SK-N-SH (cell line): ENCODE measurements at regions not wholly inside any gene's neighbourhood (a gene's known extent, or its start where the extent isn't known, plus 50 kb on each side); places are given as distances from the start of the nearest gene placed in this dataset.
A peak's percentile ranks its signal among the peaks of the same experiment; 100 is the strongest.

Source experiments
- CTCF ChIA-PET: fragments of 300-600, 350-600 bp; formaldehyde crosslinking; extraction: SDS; loops from one replicate; lab custom pipeline; 2021; lab: Yijun Ruan, JAX
- POLR2A ChIA-PET: fragments of 350-600 bp; sonication (Branson Sonifier 250); formaldehyde crosslinking; extraction: SDS; loops from one replicate; lab custom pipeline; 2020; ENCODE audit warnings: antibody characterized with exemption, inconsistent platforms; lab: Yijun Ruan, JAX
- DNase-seq: peaks from one replicate; pipeline ENCODE4 v3.0.0; 2012
- H2AFZ ChIP-seq: fragments of 200-600 bp; sonication (generic); 2 replicates; pipeline ENCODE4 v1.8.1; 2016; ENCODE audit warnings: antibody characterized with exemption, mild to moderate bottlenecking, low read depth
- H3F3A ChIP-seq: fragments of 200-600 bp; sonication (generic); replicated peaks from 2 replicates; pipeline ENCODE3; 2016; ENCODE audit warnings: antibody characterized with exemption, mild to moderate bottlenecking; ENCODE audit not compliant: insufficient read depth
- H3K27ac ChIP-seq, 2 experiments: fragments of 200-500 bp in 1 of 2; fragments of 200-600 bp in 1 of 2; sonication (Bioruptor generic) in 1 of 2; sonication (generic), shearing (Covaris generic) in 1 of 2; 2 replicates each; pipeline versions ENCODE4 v1.5.1 to v1.6.1; 2014 to 2016; ENCODE audit warnings: low read depth in 2 of 2, inconsistent platforms in 1 of 2, low read length in 1 of 2, mild to moderate bottlenecking in 1 of 2, mixed read lengths in 1 of 2
- H3K27me3 ChIP-seq: fragments of 200-600 bp; sonication (generic), shearing (Covaris generic); 2 replicates; pipeline ENCODE4 v1.6.1; 2016; ENCODE audit warnings: mixed run types; ENCODE audit not compliant: insufficient read depth
- H3K36me3 ChIP-seq, 2 experiments: fragments of 200-500 bp in 1 of 2; fragments of 200-600 bp in 1 of 2; sonication (Bioruptor generic) in 1 of 2; sonication (generic) in 1 of 2; replicated peaks in 1 of 2; 2 replicates each; pipeline versions ENCODE3 to v1.5.1; 2014 to 2016; ENCODE audit warnings: low read length in 1 of 2, mild to moderate bottlenecking in 1 of 2; ENCODE audit not compliant: insufficient read depth in 2 of 2, control insufficient read depth in 1 of 2
- H3K4me1 ChIP-seq, 2 experiments: fragments of 200-500 bp in 1 of 2; fragments of 200-600 bp in 1 of 2; sonication (Bioruptor generic) in 1 of 2; sonication (generic), shearing (Covaris generic) in 1 of 2; 2 replicates each; pipeline versions ENCODE4 v1.5.1 to v1.6.1; 2014 to 2016; ENCODE audit warnings: low read depth in 1 of 2, low read length in 1 of 2, mixed run types in 1 of 2; ENCODE audit not compliant: insufficient read depth in 2 of 2, control insufficient read depth in 1 of 2
- H3K4me2 ChIP-seq: fragments of 200-600 bp; sonication (generic), shearing (Covaris generic); 2 replicates; pipeline ENCODE4 v1.6.1; 2017; ENCODE audit warnings: mixed run types
- H3K4me3 ChIP-seq, 2 experiments: fragments of 200-500 bp in 1 of 2; fragments of 200-600 bp in 1 of 2; sonication (Bioruptor generic) in 1 of 2; sonication (generic), shearing (Covaris generic) in 1 of 2; 2 replicates each; pipeline versions ENCODE4 v1.5.1 to v1.8.1; 2014 to 2016; ENCODE audit warnings: low read depth in 2 of 2, inconsistent platforms in 1 of 2, low read length in 1 of 2, mild to moderate bottlenecking in 1 of 2, mixed read lengths in 1 of 2, moderate library complexity in 1 of 2
- H3K79me2 ChIP-seq: fragments of 200-600 bp; sonication (generic); 2 replicates; pipeline ENCODE4 v1.8.1; 2017; ENCODE audit warnings: mild to moderate bottlenecking; ENCODE audit not compliant: insufficient read depth
- H3K9ac ChIP-seq: fragments of 200-600 bp; sonication (generic); 2 replicates; pipeline ENCODE4 v1.6.1; 2017; ENCODE audit warnings: mixed run types
- H3K9me2 ChIP-seq: fragments of 200-600 bp; sonication (generic); 2 replicates; pipeline ENCODE4 v1.6.1; 2017; ENCODE audit warnings: mixed run types
- H3K9me3 ChIP-seq: fragments of 200-600 bp; sonication (generic); 2 replicates; pipeline ENCODE4 v1.6.1; 2017; ENCODE audit warnings: mixed run types, mild to moderate bottlenecking, moderate library complexity
- H4K20me1 ChIP-seq: fragments of 200-600 bp; sonication (generic); 2 replicates; pipeline ENCODE4 v1.6.1; 2017; ENCODE audit warnings: mild to moderate bottlenecking, mixed run types; ENCODE audit not compliant: insufficient read depth
- CTCF ChIP-seq: fragments of 200-600 bp; sonication (generic); IDR thresholded peaks from 2 replicates; pipeline ENCODE4 v1.6.1; 2017; ENCODE audit warnings: antibody characterized with exemption, mild to moderate bottlenecking, moderate library complexity
- EP300 ChIP-seq, 2 experiments: IDR thresholded peaks; 2 replicates each; pipeline versions ENCODE4 v1.4.0 to v1.6.1; 2012; ENCODE audit warnings: borderline replicate concordance in 1 of 2, low read depth in 1 of 2, low read length in 1 of 2
- EZH2phosphoT487 ChIP-seq: fragments of 200-600 bp; sonication (generic); IDR thresholded peaks from 2 replicates; pipeline ENCODE4 v1.6.1; 2017; ENCODE audit warnings: low read depth, mixed run types, mild to moderate bottlenecking, antibody characterized with exemption, moderate library complexity, borderline replicate concordance
- GABPA ChIP-seq: IDR thresholded peaks from 2 replicates; pipeline ENCODE4 v1.4.0; 2012; ENCODE audit warnings: low read depth, mild to moderate bottlenecking
- REST ChIP-seq: IDR thresholded peaks from 2 replicates; pipeline ENCODE4 v1.6.1; 2012; ENCODE audit warnings: mild to moderate bottlenecking, low read depth, low read length, moderate library complexity
- RFX5 ChIP-seq: IDR thresholded peaks from 2 replicates; pipeline ENCODE4 v1.6.1; 2012; ENCODE audit warnings: mild to moderate bottlenecking, improper control_type of control experiment, low read length
- TEAD4 ChIP-seq: IDR thresholded peaks from 2 replicates; pipeline ENCODE4 v1.4.0; 2012; ENCODE audit warnings: mild to moderate bottlenecking, borderline replicate concordance; ENCODE audit not compliant: insufficient read depth
- YY1 ChIP-seq: IDR thresholded peaks from 2 replicates; pipeline ENCODE4 v1.4.0; 2012; ENCODE audit warnings: low read depth, mild to moderate bottlenecking
- WGBS: methylation state at CpG from one replicate; pipeline ENCODE4 v1.1.6; 2017; ENCODE audit warnings: low lambda C conversion rate; 5-methylcytosine and 5-hydroxymethylcytosine counted together

- CTCF ChIA-PET = interaction anchor here (1.9 kb wide), 1 partner anchor 9 kb away, joined by 6 read pairs; no protein-coding TSS in a partner anchor
- POLR2A ChIA-PET = no interaction called here
Observed at GRCh38 chr15:35206060-35206675, 121.1 kb upstream of the NANOGP8 start.

More at GRCh38 chr15:35206060-35206675, 121.1 kb upstream of the NANOGP8 start:
- H3K4me1 ChIP-seq = peaks cover 0 to 3% of the 10 kb centered on the region in 2 experiments; a peak in 2 of 4 replicates
- H3F3A ChIP-seq = no peaks in the 10 kb centered on the region
- no peak overlapping the region for H2AFZ ChIP-seq
- H3K27me3 ChIP-seq = no peaks in the 10 kb centered on the region
- H3K9ac ChIP-seq = no peak overlapping the region
- no peak overlapping the region for H3K27ac ChIP-seq
- H3K4me3 ChIP-seq = no peak overlapping the region
- no peaks in the 10 kb centered on the region for H3K9me2 ChIP-seq
- TF ChIP-seq GABPA (no peak), TEAD4 (no peak), EP300 (IDR thresholded peaks at IDR 0.05; ENCODE audit: borderline replicate concordance in 1 of 2, low read depth in 1 of 2, low read length in 1 of 2) (no peak), CTCF (peak; percentile 36; the same call in 1 of the 2 replicates), RFX5 (no peak), YY1 (no peak), EZH2phosphoT487 (no peak), REST (no peak)
- TF ChIP-seq, all 33 proteins: peak for 1
- H4K20me1 ChIP-seq = no peaks in the 10 kb centered on the region
- no peak overlapping the region for H3K4me2 ChIP-seq
- H3K9me3 ChIP-seq = no peaks in the 10 kb centered on the region
- WGBS = 85% methylated on average over 2 of the region's 2 CpGs
- no peaks in the 10 kb centered on the region for H3K36me3 ChIP-seq
- H3K79me2 ChIP-seq = no peaks in the 10 kb centered on the region
- DNase-seq = peak; percentile 7
